Stimulated activated CD4-positive, alpha-beta T cell treated with anti-CD3 and anti-CD28 coated beads, Interleukin-15, amount 100 ng/mL, for 1 hour (primary cell): ENCODE measurements at regions not wholly inside any gene's neighbourhood (a gene's known extent, or its start where the extent isn't known, plus 50 kb on each side); places are given as distances from the start of the nearest gene placed in this dataset.

Source experiments
- DNase-seq, 2 donors: peaks; one replicate each; pipeline ENCODE4 v3.0.0-alpha.2; 2020; ENCODE audit warnings: low read depth in 1 of 2, low spot score in 1 of 2

GRCh38 chr6:145490068-145490467 lies 245.3 kb downstream of the EPM2A start:
- DNase-seq, result no peak

GRCh38 chr6:145491126-145491525 lies 244.2 kb downstream of the EPM2A start:
- no peak for DNase-seq

DNA sequence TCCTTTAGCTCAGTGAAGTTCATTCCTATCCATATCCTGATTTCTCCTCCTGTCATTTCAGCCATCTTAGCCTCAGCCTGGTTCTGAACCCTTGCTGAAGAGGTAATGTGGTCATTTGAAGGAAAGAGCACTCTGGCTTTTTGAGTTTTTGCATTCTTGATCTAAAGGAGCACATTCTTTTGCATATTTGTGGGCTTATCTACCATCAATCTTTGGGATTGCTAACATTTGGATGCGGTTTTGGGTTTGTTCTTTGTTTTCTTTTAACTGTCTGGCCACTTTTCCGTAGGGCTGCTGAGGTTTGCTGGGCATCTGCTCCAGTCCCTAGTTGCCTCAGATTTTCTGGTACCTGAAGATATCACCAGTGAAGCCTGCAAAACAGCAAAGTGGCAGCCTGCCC lies 238.3 kb downstream of the EPM2A start:
- no peak for DNase-seq

GRCh38 chr6:145498425-145498824 lies 236.9 kb downstream of the EPM2A start:
- DNase-seq, result no peak

- no peak for DNase-seq
Observed at GRCh38 chr6:145502416-145502815, 232.9 kb downstream of the EPM2A start.

DNA sequence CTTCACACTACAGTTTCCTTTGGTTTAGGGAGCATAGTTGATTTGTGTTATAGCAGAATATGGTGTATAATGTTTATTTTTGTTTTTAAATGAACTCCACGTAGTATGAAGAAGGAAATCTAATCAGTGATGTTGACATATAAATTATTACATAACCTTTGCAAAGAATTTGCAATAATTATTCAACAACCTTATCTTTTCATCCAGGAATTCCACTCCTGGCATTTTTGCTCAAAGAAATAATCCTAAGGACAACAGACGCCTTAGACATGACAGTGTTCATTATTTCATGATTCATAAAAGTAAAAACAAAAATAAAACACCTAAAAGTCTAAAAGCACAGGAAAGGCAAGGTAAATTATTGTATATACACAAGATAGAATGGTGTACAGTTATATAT lies 229.2 kb downstream of the EPM2A start:
- no peak for DNase-seq

DNA sequence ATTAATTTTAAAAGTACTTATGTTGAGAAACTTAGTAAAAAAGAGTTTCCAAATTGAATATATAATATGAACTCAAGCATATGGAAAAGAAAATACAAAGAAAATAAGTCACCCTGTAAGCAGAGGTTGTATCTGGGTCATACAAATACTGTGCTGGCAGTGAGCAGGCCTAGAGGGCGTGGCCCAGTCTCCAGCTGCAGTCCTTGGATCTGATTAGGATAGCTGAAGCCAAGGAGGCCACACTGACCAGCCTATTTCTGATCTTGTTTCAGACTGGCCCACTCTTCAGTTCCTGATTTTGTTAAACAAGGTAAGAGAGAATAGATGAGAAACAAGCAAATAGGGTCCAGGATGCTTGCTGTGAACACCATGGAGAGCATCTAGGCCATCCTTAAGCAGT lies 228.8 kb downstream of the EPM2A start:
- DNase-seq, result no peak

GRCh38 chr6:145507239-145507638 lies 228.1 kb downstream of the EPM2A start:
- DNase-seq, result no peak

DNA sequence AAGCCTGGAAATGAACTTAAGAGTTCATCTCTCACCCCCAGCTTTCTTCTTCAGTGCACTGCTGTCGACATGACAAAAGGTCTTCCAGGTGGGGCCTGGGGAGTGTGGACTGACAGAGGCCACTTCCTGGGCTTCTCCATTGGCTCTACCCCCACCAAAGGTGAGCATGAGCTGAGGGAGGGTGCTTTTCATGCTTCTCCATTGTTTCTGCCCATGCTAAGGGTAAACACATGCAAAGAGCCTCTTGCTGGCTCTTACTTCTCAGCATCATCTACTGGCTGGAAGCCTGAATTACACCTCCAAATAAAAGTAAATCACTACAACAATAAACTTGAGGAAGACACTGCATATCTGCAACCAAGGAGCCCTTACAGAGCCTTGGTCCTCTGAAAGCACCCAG lies 227.2 kb downstream of the EPM2A start:
- no peak for DNase-seq

DNA sequence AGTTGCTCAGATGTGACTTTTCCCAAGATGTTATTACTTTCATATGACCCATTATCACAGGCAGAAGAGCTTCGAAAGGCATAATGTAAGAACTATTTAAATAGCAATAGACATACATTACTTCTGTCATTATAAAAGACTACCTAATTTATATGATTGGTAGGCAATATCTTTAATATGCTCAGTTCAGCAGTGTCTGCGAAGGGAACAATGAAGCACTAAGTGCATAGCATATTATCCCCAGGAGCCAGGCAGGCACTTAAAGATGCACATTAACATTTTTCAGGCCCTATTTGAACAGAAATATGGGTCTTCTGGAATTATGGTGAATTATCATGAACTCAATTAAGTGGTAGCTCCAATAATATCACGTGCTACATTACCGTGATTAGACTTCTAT lies 217.8 kb downstream of the EPM2A start:
- no peak for DNase-seq

DNA sequence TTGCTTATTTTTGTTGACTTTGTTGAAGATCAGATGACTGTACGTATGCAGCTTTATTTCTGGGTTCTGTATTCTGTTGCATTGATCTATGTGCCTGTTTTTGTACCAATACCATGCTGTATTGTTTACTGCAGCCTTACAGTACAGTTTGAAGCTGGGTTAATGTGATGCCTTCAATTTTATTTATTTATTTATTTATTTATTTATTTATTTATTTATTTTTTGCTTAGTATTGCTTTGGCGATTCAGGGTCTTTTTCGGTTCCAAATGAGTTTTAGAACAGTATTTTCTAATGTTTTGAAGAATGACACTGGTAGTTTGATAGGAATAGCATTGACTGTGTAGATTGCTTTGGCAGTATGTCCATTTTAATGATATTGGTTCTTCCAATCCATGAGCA lies 210.3 kb downstream of the EPM2A start:
- DNase-seq, result no peak

DNA sequence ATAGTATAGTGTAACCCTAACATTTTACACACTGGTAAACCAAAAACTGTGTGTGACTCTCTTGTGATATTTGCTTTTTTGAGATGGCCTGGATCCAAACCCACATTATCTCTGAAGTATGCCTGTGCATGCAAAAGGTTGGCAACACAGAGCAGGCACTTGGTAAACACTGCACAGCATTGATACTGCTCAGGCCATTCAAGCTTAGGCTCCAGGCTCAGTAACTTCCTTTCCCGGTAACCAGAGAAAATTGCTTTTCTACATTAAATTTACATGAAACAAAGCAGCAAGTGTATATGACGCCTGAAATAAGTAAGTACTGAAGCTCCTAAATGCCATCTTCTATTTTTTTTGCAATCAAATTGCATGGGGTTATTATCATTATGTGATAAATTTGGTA lies 205.7 kb downstream of the EPM2A start:
- no peak for DNase-seq

DNA sequence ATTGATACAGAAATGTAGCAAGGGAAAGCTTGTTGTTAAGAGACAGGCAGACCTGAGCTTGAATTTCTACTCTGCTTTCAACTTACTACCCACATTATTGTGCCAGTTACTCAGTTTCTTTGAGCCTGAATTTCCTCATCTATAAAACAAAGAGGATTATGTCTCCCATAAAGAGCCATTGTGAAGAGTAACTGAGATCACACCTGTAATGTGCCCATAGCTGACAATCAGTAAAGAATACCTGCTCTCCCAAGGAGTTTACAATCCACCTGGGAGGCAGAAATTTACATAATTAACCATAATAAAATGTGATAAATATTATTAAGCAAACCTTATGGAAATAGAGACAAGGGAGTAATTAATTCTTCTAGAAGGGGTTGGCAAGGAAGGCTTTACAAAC lies 204.9 kb downstream of the EPM2A start:
- DNase-seq, result no peak

GRCh38 chr6:145531032-145531431 lies 204.3 kb downstream of the EPM2A start:
- no peak for DNase-seq

GRCh38 chr6:145531822-145532221 lies 203.5 kb downstream of the EPM2A start:
- DNase-seq, result no peak

GRCh38 chr6:145532361-145532760 lies 203.0 kb downstream of the EPM2A start:
- DNase-seq, result no peak

DNA sequence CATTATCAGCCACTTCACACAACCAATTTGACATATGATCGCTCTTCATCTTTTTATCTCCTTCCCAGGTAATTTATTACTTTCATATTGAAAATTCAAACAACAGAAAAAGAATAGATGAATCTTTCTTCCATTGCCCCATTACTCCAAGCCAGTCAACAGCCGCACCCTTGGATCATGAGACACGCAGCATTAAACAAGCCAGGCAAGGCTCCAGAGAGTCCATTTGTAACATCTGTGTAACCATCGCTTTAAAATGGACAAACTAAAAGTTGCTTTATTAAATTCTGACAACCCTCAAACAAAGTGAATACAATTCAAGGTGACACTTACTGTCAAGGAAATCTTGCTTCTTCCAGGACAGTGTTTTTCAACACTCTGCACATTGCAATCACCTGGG lies 200.3 kb downstream of the EPM2A start:
- DNase-seq, result no peak

DNA sequence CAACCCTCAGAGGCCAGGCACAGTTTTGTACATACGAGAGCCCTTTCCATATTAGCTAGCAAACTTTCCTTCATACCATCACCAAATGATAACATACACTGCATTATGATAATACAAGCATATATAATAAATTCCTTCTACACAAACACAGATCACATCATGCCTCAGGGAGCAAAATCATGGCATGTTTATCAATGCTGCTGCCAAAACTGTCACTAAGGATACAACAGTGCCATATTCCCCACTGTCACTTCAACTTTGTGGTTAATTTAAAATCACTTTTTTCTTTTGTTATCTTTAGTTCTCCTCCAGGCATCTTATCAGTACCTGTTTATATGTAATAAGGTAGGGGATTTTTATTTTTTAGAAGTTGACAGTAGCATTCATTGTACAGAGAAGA lies 196.3 kb downstream of the EPM2A start:
- DNase-seq, result no peak

DNA sequence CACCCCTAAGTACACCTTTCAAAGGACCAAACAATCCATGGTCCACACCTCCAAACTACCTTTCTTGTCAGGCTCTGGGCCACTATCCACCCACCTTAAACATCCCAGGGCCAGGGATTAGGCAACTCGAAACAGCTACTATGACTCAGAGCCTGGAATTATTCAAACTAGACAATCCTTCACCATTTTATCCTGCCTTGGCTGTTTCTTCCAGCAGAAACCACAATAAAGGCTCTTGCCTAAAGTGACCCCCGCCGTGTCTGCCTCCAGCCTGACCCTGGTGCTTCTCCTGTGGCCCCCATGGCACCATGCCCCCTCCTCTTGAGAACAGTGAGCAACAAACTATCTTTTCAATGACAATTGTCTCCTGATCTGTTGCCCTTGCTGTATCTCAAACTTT lies 195.5 kb downstream of the EPM2A start:
- no peak for DNase-seq

GRCh38 chr6:145540741-145541140 lies 194.6 kb downstream of the EPM2A start:
- DNase-seq, result no peak

- DNase-seq, result no peak
Observed at GRCh38 chr6:145544041-145544440, 191.3 kb downstream of the EPM2A start.

DNA sequence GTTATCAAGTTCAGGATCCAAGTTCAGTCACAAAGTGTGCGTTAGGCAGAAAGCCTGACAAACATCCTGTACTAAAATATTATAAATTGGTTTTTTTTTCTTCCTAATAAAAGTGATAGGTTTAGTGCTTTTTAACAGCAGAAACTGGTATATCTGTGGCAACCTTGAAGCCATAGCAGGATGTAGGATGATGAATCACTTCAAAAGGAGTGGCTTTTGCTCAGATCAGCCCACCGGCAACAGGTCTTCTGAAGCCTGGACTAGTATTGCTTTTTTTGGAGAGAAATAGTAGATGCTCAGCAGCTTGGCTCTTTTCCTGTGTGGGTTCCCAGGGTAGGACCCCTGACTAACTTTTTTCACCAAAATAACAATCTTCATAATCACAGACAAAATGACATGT lies 190.8 kb downstream of the EPM2A start:
- DNase-seq, result no peak

DNA sequence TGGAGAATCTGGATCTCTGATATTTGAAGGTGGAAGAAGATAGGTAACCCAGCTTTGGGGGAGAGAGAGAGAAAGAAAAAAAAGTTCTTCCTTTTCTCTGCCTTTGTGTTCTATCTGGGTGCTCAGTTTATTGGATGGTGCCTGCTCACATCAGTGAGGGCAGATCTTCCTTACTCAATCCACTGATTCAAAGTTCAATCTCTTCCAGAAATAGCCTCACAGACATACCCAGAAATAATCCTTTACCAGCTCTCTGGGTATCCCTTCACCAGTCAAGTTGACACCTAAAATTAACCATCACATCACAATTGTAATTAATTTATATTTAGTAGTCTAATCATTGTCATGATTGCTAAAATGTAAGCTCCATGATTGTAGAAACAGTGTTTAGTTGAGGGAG lies 189.1 kb downstream of the EPM2A start:
- DNase-seq, result no peak

- DNase-seq, result no peak
Observed at GRCh38 chr6:145547594-145548335, 187.6 kb downstream of the EPM2A start.
